Nephron progenitor cell (in vitro differentiated cells): ENCODE measurements at regions not wholly inside any gene's neighbourhood (a gene's known extent, or its start where the extent isn't known, plus 50 kb on each side); places are given as distances from the start of the nearest gene placed in this dataset.
"Not testable (repeated sequence)": the region's sequence is repeated elsewhere in the genome, so short reads cannot be mapped to it uniquely, and the experiment has no call there.

Experiments used
- DNase-seq: peaks from one replicate; pipeline ENCODE4 v3.0.0; 2021
- H3K27ac Mint-ChIP-seq: 2 replicates; pipeline ENCODE4 v1.8.0; 2021; ENCODE audit warnings: mild to moderate bottlenecking, moderate library complexity, mixed read lengths
- H3K27me3 Mint-ChIP-seq: 2 replicates; pipeline ENCODE4 v1.8.0; 2021; ENCODE audit warnings: mild to moderate bottlenecking, low read depth, mixed read lengths; ENCODE audit not compliant: poor library complexity
- H3K36me3 Mint-ChIP-seq: 2 replicates; pipeline ENCODE4 v1.8.0; 2021; ENCODE audit warnings: low read depth, mixed read lengths
- H3K4me1 Mint-ChIP-seq: 2 replicates; pipeline ENCODE4 v1.8.0; 2021; ENCODE audit warnings: mixed read lengths
- H3K4me3 Mint-ChIP-seq: 2 replicates; pipeline ENCODE4 v1.8.0; 2021; ENCODE audit warnings: mild to moderate bottlenecking, moderate library complexity, mixed read lengths
- H3K9me3 Mint-ChIP-seq: 2 replicates; pipeline ENCODE4 v1.8.0; 2021; ENCODE audit warnings: mild to moderate bottlenecking, moderate library complexity, mixed read lengths
- CTCF ChIP-seq: fragments of 200-600 bp; sonication (generic); IDR thresholded peaks from 2 replicates; pipeline ENCODE4 v1.5.0; 2021; ENCODE audit warnings: antibody characterized with exemption

GRCh38 chr1:182207300-182207699 lies 145.8 kb upstream of the ZNF648 start:
- Mint-ChIP-seq H3K27me3 (no peaks in the 10 kb centered on the region), H3K9me3 (no peaks in the 10 kb centered on the region), H3K27ac (no peak overlapping the region), H3K4me1 (peaks cover 21% of the 10 kb centered on the region), H3K36me3 (no peaks in the 10 kb centered on the region), H3K4me3 (no peak overlapping the region)
- no peak for DNase-seq
- no peak for TF ChIP-seq CTCF

DNA sequence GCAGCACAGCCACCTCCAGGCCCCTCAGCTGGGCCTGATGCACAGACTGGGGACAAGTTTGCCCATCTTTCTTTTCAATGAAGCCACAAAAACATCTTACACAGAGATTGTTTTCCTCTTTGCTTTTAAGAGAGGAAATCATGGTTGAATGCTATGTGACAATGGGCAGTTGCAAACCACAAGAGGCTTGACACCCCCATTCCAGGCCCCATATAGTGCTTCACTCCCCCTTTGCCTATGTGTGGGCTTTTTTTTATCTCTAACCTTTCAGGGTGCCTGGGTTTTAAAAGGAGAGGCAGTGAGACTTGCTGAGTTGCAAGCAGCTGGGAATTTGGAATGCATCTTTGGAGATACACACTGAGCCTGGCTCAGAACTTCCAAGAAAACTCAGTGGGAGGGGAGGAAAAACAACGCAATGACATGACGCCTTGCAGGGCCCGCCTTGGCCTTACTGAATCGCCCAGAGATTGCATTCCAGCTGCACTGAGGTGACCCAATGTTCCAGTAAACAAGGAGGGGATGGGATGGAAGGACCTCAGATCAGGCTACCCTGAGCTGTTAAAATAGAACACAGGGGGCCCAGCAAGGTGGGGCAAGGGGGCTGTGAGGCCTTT lies 145.2 kb upstream of the ZNF648 start:
- TF ChIP-seq CTCF, result no peak
- Mint-ChIP-seq H3K4me3 (no peak overlapping the region), H3K27ac (no peak overlapping the region), H3K9me3 (no peaks in the 10 kb centered on the region), H3K36me3 (no peaks in the 10 kb centered on the region), H3K4me1 (peaks cover 21% of the 10 kb centered on the region), H3K27me3 (no peaks in the 10 kb centered on the region)
- DNase-seq, result no peak

- Mint-ChIP-seq H3K9me3 (no peaks in the 10 kb centered on the region), H3K4me3 (no peak overlapping the region), H3K27ac (no peak overlapping the region), H3K27me3 (no peaks in the 10 kb centered on the region), H3K4me1 (peaks cover 24% of the 10 kb centered on the region), H3K36me3 (no peaks in the 10 kb centered on the region)
- TF ChIP-seq CTCF, result no peak
- no peak for DNase-seq
These were observed 144.0 kb upstream of the ZNF648 start for GRCh38 chr1:182205351-182206022.

GRCh38 chr1:182203191-182203875 lies 141.8 kb upstream of the ZNF648 start:
- H3K4me1 Mint-ChIP-seq, result peaks cover 26% of the 10 kb centered on the region
- H3K27ac Mint-ChIP-seq, result no peak overlapping the region
- no peak for TF ChIP-seq CTCF

GRCh38 chr1:182201490-182201889 lies 140.0 kb upstream of the ZNF648 start:
- not testable (repeated sequence) for DNase-seq, H3K36me3 Mint-ChIP-seq, H3K27ac Mint-ChIP-seq, H3K4me3 Mint-ChIP-seq, H3K27me3 Mint-ChIP-seq, H3K9me3 Mint-ChIP-seq
- H3K4me1 Mint-ChIP-seq, result peaks cover 12% of the 10 kb centered on the region

More at GRCh38 chr1:182203191-182203875, 141.8 kb upstream of the ZNF648 start:
- Mint-ChIP-seq H3K9me3 (no peaks in the 10 kb centered on the region), H3K36me3 (no peaks in the 10 kb centered on the region), H3K27me3 (no peaks in the 10 kb centered on the region), H3K4me3 (no peak overlapping the region)
- DNase-seq, result no peak

- DNase-seq, result no peak
- no peak overlapping the region for H3K4me3 Mint-ChIP-seq
- H3K36me3 Mint-ChIP-seq, result no peaks in the 10 kb centered on the region
- no peaks in the 10 kb centered on the region for H3K27me3 Mint-ChIP-seq
- peaks cover 8% of the 10 kb centered on the region for H3K4me1 Mint-ChIP-seq
- H3K9me3 Mint-ChIP-seq, result no peaks in the 10 kb centered on the region
- H3K27ac Mint-ChIP-seq, result peak overlapping the region; percentile 30
- no peak for TF ChIP-seq CTCF
These were observed 138.7 kb upstream of the ZNF648 start for GRCh38 chr1:182200025-182200812.
